GM18873 (cell line): ENCODE measurements at regions not wholly inside any gene's neighbourhood (a gene's known extent, or its start where the extent isn't known, plus 50 kb on each side); places are given as distances from the start of the nearest gene placed in this dataset.
A peak's percentile ranks its signal among the peaks of the same experiment; 100 is the strongest.
"Not testable (repeated sequence)": the region's sequence is repeated elsewhere in the genome, so short reads cannot be mapped to it uniquely, and the experiment has no call there.

Experiments
- ATAC-seq: cut with Tn5 transposase; IDR thresholded peaks from one replicate; pipeline ENCODE4 v1.9.1; 2021; ENCODE audit warnings: mild to moderate bottlenecking, moderate library complexity, moderate number of reproducible peaks; ENCODE audit not compliant: unreplicated experiment, low FRiP score

DNA sequence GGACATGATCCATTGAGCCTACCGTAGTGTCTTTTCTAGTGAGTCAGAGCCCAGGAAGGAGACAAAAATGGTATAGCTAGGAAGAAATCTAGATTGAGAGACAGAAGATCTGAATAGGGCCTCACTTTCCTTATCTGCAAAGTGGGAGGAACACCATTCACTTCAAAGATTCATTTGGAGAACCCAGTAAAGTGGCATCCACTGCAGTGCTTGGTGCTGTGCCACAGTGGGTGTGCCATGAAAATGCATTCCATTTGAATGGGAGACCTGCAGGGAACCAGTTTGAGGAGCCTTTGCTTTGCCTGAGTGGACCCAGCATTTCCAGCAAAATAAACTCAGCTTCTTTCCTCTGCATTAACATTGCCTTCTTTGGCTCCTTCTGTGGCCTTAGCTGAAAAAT lies 470.5 kb upstream of the CADM1 start:
- no peak for ATAC-seq

DNA sequence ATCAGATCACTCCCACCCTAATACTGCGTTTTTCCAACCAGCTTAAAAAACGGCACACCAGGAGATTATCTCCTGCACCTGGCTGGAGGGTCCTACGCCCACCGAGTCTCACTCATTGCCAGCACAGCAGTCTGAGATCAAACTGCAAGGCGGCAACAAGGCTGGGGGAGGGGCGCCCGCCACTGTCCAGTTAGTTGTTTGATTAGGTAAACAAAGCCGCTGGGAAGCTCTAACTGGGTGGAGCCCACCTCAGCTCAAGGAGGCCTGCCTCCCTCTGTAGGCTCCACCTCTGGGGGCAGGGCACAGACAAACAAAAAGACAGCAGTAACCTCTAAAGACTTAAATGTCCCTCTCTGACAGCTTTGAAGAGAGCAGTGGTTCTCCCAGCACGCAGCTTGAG lies 463.0 kb upstream of the CADM1 start:
- ATAC-seq = not testable (repeated sequence)

DNA sequence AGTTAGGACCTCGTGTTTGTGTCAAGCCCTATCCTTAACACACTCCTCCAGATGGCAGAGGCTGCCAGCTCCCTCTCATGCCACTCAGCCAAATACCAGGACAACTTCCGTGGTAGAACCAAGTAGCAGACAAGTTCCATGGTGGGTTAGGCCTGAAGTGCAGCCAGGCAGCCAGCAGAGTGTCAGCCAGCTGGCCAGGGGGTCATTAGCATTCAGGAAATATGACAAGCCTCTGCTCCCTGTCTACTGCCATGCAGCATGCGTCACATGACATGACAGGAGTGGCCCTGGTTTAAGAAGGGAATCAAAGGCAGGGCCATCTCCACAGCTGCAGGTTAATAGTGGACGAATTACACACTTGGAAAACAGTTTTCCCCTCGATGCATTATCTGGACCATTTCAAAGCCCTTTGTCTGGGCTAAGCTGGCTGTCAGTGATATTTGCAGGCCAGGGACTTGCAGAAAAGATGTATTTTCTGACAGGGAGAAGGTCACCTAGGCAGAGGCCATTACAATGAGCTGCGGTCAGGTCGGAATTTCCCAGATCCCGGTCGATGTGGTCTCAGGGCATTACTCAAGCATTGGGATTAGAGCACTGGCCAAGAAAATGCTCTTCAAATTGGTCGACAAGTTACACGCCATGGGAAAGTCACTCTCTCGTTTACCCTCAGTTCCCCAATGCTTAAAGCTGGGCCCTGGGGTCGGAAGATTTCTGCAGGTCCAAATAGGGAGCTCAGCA lies 461.7 kb upstream of the CADM1 start:
- no peak for ATAC-seq

DNA sequence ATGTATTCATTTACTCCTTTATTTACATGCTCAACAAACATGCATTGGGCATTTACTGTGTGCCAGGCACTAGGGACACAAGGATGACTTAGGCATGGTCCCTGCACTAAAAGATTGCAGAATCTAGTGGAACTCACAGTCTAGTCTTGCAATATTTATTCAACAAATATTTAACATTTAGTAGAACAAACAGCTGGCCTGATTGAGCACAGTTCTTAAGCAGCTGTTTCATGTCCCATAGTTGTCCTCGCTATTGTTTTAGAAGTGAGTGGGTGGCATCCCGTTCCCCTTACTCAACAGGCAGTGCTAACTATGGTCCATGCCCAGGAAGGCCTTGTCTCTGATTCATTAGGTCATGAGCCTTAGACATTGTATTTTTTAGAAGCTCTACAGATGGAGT lies 459.9 kb upstream of the CADM1 start:
- ATAC-seq = no peak

DNA sequence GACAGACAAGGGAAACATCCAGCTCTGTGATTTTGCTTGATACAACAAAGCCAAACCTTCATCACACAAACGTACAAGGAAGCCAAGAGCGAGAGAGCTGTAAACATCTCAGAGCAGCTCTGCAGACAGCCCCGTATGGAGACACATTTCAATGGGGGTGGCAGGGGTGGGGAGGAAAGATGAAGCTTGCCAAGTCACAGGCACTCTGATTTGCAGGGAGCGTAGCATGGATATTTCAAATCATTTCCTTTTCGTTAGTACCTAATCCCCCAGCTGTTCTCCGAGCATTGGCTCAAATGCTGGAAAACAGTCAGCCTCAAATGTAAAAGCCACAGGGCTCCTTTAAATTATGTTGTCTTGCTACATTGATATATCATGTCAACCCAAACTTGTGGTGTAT lies 458.9 kb upstream of the CADM1 start:
- no peak for ATAC-seq

DNA sequence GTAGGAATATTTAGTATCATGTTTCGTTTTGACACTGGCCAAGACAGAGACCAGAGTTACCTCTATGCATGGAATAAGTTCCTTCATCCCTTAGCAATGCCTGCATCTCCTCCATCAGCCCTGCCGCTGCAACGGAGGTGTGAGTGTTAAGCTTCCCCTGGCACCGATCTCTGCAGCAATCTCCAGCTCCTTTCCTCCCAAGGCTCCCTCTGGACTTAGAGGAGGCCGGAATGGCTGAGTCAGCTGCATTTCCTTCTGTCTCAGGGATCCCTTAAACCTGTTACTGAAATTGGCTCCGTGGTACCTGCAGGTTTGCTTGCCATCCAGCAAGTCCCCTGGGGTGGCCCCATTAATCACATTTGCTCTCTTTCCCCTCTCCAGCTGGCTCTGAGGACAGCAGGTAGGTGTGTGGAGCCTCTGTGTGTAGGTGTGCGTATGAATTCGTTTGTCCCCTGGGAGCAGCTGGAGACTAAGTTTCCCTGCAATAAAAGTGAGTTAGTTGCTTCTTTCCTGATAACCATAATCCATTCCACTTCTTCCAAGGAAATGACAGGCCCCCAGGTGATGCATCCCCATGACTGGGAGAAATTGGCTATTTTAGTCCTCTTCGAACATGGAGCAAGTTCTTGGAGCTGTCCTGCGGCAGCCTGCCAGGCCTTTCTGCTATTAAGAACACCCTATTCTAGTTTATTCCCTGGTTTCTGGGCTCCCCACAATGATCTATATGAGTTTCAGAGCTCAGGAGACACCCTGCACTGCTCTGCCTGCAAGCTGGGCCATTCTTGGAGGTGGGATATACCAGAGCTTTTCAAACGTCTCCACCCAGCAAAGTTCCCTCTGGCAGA lies 457.2 kb upstream of the CADM1 start:
- no peak for ATAC-seq

DNA sequence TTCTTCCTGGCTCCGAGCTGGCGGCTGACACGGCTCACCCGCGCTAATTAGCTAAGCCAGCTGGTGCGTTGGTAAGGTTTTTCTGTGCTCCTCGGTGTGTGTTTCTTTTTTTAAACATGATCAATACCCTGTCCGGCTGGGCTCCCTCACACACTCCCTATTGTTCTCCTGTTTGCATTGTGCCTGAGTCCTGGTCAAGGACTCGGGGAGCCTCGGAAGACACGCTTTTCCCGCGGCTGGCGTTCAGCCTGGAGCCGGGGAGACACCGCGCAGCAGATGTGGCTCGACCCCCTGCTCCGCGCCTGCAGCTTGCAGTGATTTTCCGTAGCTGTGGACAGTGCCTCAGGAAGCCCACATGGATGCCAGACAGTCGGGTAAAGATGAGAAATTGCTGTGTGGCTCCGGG lies 454.9 kb upstream of the CADM1 start:
- no peak for ATAC-seq

DNA sequence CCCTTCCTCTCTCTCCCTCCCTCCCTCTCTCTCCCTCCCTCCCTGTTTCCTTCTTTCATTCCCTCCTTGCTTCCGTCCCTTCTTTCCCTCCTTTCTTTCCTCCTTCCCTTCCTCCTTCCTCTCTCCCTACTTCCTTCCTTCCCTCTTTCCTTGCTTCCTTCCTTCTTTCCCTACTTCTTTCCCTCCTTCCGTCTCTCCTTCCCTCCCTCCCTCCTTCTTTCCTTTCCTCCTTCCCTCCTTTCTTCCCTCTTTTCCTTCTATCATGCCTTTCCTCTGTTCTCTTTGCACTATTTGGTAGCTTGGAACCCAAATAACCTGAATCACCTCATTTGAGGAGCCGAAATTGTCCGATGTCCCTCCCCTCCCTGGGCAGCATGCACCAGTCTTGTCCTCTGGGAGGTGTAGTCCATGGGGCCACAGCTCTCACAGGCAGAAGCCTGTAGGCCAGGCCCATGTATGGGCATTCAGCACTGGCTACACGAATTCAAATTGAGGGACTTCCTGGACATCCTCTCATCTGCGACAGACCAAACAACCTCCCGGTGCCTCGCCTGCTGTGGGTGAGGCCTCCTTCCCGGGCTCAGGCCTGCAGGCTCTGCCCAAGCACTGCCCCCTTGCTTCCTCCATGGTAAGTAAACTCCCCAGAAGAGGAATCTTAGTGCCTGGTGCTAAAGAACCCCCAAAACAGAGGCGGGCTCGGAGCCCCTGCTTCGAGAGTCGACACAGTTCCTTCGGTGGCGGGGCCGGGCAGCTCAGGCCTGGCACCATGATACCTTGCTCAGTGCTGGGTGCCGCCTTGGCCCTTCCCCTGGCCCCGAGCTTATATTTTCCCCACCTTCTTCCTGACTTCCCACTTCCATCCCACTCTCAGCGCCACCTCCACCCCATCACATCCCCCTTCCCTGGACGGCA lies 454.1 kb upstream of the CADM1 start:
- no peak for ATAC-seq

DNA sequence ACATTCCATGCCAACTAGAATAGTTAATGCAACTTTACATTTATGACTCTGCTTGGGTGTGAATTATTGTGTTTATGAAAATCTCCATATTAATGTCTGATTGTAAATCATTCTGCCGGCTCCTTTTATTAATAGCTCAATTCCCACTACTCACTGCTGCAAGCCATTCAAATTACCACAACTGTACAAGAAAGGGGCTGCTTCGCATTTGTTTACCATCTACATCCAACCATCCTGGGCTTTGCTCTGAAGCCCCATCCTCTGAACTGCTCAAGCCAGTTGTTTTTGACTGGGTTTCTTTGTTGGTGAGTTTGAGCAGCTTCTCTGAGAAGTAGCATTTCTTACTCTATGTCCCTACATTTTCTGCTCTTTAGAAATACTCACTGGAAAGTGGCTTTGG lies 451.6 kb upstream of the CADM1 start:
- ATAC-seq = no peak

DNA sequence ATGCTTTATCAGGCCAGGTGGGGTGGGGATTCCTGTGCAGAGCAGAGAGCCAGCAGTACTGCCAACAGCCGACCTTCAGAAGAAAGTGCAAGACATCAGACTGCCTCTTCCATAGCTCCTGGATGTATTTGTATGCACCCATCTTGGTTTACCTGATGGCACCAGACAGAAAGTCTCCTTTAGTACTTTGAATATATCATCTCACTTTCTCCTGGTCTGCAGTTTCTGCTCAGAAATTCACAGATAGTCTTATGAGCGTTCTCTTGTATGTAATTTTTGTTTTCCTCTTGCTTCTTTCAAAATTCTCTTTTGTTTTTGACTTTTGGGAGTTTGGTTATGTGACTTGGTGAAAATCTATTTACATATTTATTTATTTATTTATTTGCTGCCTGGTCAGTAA lies 446.4 kb upstream of the CADM1 start:
- no peak for ATAC-seq

DNA sequence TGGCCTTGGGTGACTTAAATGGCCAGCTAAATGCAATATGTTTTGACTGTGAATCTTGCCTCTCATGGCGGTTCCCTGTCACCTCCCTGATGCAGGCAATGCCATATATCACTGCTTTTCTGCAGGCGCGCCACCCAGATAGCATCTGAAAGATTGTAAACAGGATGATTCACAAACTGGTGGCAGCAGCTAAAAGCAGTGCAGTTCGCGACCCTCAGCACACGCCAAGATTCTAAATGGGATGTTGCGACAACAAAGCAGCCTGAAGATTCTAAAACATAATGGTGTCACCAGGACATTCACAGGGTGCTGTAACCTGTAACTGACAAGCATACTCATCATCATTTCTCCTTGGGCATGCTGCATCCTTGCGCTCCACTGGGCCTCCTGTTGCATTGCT lies 440.4 kb upstream of the CADM1 start:
- no peak for ATAC-seq

DNA sequence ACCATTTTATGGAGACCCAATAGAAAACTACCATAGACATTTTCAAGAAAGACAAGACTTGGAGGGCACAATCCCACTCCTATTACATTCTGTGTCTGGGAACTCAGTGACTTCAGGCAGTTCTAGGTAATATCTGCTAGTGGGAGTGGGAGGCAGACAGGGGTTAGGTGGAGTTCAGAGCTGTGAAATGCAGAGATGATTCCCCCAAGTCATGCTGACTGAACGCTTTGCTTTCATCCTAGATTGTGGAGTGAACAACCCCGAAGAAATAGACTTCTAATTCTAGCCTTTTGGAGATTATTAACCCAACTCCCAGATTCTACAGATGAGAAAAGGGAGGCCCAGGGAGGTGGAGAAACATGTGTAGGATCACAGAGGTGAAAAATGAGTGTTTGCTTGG lies 437.8 kb upstream of the CADM1 start:
- ATAC-seq = no peak

DNA sequence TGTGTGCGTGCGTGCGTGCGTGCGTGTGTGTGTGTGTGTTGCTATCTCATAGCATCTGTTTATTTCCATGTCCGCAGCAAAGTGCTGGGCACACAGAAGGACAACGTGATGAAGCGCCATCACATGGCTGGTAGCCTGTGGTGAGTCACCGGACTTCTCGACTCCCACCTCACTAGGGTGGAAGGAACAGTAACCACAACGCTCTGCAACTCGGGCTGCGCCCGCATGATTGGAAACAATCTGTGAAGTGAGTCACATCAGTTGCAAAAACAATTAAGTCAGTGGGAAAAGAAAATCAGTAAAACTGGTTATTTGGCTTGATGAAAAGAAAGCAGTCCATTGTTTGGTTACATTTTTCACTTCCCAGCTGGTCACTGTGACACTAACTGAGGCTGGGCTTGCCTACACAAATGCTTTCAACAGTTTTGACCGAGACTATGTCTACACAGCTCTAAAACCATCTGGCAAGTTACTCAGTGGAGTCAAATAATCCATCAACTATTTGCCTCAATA lies 437.3 kb upstream of the CADM1 start:
- ATAC-seq = no peak

DNA sequence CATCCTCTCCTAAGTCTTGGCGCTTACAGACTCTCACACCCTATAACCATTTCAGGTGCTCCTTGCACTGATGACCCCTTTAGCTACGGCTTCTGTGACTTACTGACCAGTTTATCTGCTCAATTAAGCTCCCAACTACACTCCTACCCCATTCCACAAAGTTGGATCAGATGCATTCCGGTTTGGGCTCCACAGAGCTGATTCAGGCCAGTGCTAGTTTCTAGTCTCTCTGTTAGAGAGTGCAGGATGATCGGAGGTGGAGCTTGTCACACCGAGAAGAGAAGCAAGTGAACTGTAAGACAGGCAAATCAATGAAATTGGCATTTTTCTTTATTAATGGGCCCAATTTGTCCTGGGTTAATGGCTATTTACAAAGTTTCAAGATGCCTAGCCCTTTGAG lies 436.8 kb upstream of the CADM1 start:
- ATAC-seq = no peak

DNA sequence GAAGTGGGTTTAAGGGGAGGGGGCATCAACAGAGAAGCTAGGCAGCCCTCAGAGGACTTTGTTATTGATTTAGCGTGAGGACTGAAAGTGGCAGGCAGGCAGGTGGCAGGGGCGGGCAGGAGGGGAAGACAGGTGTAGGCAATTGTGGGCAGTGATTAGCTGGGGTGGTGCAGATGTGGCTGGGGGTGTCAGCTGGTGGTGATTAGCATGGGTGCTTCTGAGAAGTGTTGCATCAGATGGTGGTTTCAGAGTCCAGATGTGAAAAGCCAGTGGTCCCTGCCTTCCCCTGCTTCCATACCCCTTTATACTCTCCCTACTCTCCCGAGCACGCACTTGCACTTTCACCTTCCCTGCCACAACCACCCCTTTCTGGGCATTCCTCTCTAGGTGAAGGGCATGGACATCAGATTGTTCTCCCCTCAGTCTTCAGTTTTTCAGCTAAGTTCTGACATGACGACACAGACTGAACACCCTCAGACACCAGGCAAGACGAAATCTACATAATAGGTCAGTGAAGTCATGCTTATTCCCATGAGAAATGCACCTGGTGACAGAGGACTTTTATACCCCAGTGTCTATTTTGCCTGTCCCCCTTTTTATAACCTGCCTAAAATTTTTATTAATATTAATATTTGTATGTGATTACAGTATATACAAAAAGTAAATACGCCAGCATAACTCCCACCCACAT lies 435.7 kb upstream of the CADM1 start:
- ATAC-seq = no peak

DNA sequence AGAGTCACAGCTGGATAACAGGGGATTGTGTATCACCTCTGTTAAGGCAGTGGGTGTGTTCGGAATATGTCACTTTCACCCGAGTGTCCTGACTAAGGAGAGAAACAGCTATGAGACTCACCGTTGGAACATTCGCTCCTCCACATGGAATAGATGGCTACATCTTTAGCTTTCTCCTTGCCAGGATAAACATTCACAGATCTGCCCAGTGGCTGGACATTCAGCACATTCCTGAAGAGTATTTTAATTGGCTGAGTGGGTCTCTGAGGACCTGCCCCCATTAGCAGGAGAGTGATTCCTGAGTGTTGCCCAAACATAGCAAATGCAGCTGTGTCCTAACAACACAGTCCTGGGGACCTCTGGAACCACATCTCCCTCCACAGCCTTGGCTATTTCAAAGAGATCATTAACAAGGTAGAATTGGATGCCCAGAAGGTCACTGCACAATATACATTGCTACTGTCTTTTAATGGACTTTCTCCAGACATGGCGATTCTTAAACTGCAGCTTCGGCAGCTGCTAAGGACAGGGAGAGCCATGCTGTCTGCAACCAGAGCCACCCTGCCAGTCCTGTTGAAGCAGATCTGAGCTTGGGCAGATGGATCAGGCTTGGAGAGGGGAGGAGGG lies 435.0 kb upstream of the CADM1 start:
- no peak for ATAC-seq

DNA sequence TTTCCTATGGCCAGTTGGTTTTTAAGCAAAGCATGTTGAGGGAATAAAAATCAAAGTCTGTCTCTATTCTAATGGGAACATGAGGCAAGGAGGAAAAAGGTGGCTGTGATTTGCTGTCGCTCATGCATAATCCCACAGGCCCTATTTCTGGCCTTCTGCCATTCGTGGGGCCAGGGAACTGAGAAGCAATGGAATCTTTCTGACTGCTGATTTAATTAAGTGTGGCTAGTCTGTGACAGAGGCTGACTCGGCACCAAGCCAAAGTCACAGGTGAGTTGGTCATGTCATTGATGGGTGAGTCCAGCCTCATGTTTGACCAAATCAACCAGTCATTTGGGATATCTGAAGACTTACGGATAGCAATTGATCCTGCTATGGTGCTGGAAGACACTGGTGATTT lies 429.3 kb upstream of the CADM1 start:
- ATAC-seq = no peak

DNA sequence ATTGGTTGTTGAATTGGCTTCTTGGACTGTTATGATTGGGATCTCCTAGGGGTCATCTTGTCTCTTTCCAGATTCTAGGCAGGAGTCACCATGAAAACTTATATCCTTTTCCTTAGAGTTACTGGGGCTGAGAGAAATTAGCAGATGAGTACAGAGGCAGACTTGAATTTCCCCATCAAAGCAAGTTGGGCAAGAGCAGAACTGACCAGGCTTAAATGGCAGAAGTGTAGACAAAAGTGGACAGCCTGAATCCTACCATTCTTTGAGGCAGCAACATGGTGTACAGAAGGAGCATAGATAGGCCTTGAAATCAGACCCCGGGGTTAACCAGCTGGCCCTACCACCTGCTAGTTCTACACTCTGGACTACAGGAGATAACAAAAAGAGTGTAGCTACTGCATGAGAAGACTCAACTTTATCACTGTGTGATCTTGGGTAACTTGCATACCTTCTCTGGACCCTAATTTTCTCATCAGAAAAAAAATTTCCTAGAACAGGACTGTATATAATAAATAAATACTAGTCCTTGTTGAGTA lies 427.4 kb upstream of the CADM1 start:
- no peak for ATAC-seq

DNA sequence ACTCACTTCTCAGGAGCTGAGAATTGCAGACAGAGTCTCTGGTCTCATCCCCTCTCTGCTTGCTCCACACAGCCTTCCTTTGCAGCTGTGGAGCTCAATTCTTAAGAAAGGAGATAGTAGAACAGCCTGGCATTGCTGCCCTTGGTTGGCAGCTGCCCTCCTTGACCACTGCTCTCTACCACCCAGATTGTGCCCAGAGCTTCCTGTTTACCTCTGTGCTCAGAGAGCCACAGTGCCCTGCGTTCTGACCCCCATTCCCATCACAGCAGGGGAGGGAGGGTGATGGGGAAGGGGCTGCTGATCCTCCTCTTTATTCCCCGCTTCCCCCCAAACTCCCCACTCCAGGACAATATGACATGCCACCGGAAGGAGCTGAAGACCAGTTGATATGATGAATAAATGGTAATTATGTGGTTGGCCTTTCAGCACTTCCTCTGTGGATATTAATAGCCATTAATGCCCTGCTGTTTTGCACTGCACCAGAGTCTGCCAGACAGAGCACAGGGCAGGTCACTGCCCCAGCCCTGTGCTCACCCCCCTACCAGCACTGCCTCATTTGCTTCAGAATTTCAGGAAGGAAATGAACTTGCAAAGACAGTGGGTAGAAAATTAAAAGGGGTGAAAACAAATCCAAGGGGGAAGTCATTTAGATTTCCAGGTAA lies 426.8 kb upstream of the CADM1 start:
- peak; percentile 45 for ATAC-seq
